ENCODE measurements at regions not wholly inside any gene's neighbourhood (a gene's known extent, or its start where the extent isn't known, plus 50 kb on each side); places are given as distances from the start of the nearest gene placed in this dataset.

- no peak for TF ChIP-seq CTCF (tag by site-specific recombination; IDR thresholded peaks at IDR 0.05)
- no peak for TF ChIP-seq GFI1B (tag by site-specific recombination; IDR thresholded peaks at IDR 0.05)
- TF ChIP-seq INSM2 (tag by site-specific recombination; IDR thresholded peaks at IDR 0.05): no peak
- no peak for TF ChIP-seq ZNF530 (tag by site-specific recombination; IDR thresholded peaks at IDR 0.05; ENCODE audit: low read depth)
- TF ChIP-seq ZNF157 (tag by site-specific recombination; IDR thresholded peaks at IDR 0.05): no peak
- no peak for TF ChIP-seq ZNF785 (tag by site-specific recombination; IDR thresholded peaks at IDR 0.05)
- TF ChIP-seq ZNF558 (tag by site-specific recombination; IDR thresholded peaks at IDR 0.05): no peak
- TF ChIP-seq ZNF311 (tag by site-specific recombination; IDR thresholded peaks at IDR 0.05; ENCODE audit: borderline replicate concordance): no peak
- TF ChIP-seq ZBTB10 (tag by site-specific recombination; IDR thresholded peaks at IDR 0.05): no peak
- TF ChIP-seq ZBTB7A (tag by site-specific recombination; IDR thresholded peaks at IDR 0.05; ENCODE audit: low read depth): no peak
- TF ChIP-seq ZNF155 (tag by site-specific recombination; IDR thresholded peaks at IDR 0.05): no peak
- no peak for TF ChIP-seq ZNF274 (IDR thresholded peaks at IDR 0.05; ENCODE audit: low read length)
- TF ChIP-seq ZNF274 (tag by site-specific recombination; IDR thresholded peaks at IDR 0.05; ENCODE audit: borderline replicate concordance): no peak
- TF ChIP-seq ZNF701 (tag by site-specific recombination; IDR thresholded peaks at IDR 0.05): no peak
Observed at GRCh38 chr2:56113382-56113975, 70.3 kb upstream of the CCDC85A start.
